Activated CD4-positive, alpha-beta T cell treated with anti-CD3 and anti-CD28 coated beads, Interleukin-2, amount 10 ng/mL, durations not matched to agents 7 days and 5 days (primary cell): ENCODE measurements at regions not wholly inside any gene's neighbourhood (a gene's known extent, or its start where the extent isn't known, plus 50 kb on each side); places are given as distances from the start of the nearest gene placed in this dataset.

Source experiments
- CTCF ChIA-PET: fragments of 350-600 bp; sonication (Branson Sonifier 250); formaldehyde crosslinking; loops from one replicate; lab custom pipeline; 2021; ENCODE audit warnings: antibody characterized with exemption; lab: Charles Lee
- POLR2A ChIA-PET: fragments of 350-600 bp; sonication (Branson Sonifier 250); formaldehyde crosslinking; loops from one replicate; lab custom pipeline; 2021; ENCODE audit warnings: antibody characterized with exemption; lab: Charles Lee
- DNase-seq: peaks from one replicate; pipeline ENCODE4 v3.0.0-alpha.2; 2020
- H3K27ac Mint-ChIP-seq: one replicate; pipeline ENCODE4 v1.8.0; 2021; ENCODE audit warnings: mild to moderate bottlenecking, moderate library complexity, mixed read lengths
- H3K27me3 Mint-ChIP-seq: one replicate; pipeline ENCODE4 v1.8.0; 2021; ENCODE audit warnings: mixed read lengths
- H3K36me3 Mint-ChIP-seq: one replicate; pipeline ENCODE4 v1.8.0; 2021; ENCODE audit warnings: low read depth, mixed read lengths
- H3K4me1 Mint-ChIP-seq: one replicate; pipeline ENCODE4 v1.8.0; 2021; ENCODE audit warnings: mixed read lengths
- H3K4me3 Mint-ChIP-seq: one replicate; pipeline ENCODE4 v1.8.0; 2021; ENCODE audit warnings: mild to moderate bottlenecking, moderate library complexity, mixed read lengths
- H3K9me3 Mint-ChIP-seq: one replicate; pipeline ENCODE4 v1.8.0; 2021; ENCODE audit warnings: mixed read lengths

- Mint-ChIP-seq H3K9me3 (no peaks in the 10 kb centered on the region), H3K27ac (no peak overlapping the region), H3K4me3 (no peak overlapping the region), H3K27me3 (no peaks in the 10 kb centered on the region), H3K4me1 (no peaks in the 10 kb centered on the region), H3K36me3 (no peaks in the 10 kb centered on the region)
- ChIA-PET POLR2A (no interaction called here), CTCF (no interaction called here)
- DNase-seq = no peak
These were observed 502.1 kb downstream of the SUCLG1 start for GRCh38 chr2:83956991-83957390.

- no peaks in the 10 kb centered on the region for H3K36me3 Mint-ChIP-seq
- H3K4me1 Mint-ChIP-seq = no peaks in the 10 kb centered on the region
- H3K4me3 Mint-ChIP-seq = no peak overlapping the region
- H3K27ac Mint-ChIP-seq = no peak overlapping the region
- ChIA-PET CTCF (no interaction called here), POLR2A (no interaction called here)
- no peak for DNase-seq
- no peaks in the 10 kb centered on the region for H3K27me3 Mint-ChIP-seq
- H3K9me3 Mint-ChIP-seq = no peaks in the 10 kb centered on the region
These were observed 505.4 kb downstream of the SUCLG1 start for GRCh38 chr2:83953697-83954096.

- no peaks in the 10 kb centered on the region for H3K27me3 Mint-ChIP-seq
- H3K36me3 Mint-ChIP-seq = no peaks in the 10 kb centered on the region
- H3K4me3 Mint-ChIP-seq = no peak overlapping the region
- H3K9me3 Mint-ChIP-seq = no peaks in the 10 kb centered on the region
- no peak overlapping the region for H3K27ac Mint-ChIP-seq
- DNase-seq = no peak
- H3K4me1 Mint-ChIP-seq = no peaks in the 10 kb centered on the region
- POLR2A ChIA-PET = no interaction called here
- CTCF ChIA-PET = no interaction called here
These were observed 507.6 kb downstream of the SUCLG1 start for GRCh38 chr2:83951378-83951947.

GRCh38 chr2:83949361-83949760 is 509.7 kb downstream of the SUCLG1 start:
- CTCF ChIA-PET = no interaction called here
- H3K4me3 Mint-ChIP-seq = no peak overlapping the region

GRCh38 chr2:83944191-83944590 is 514.9 kb downstream of the SUCLG1 start:
- Mint-ChIP-seq H3K4me3 (no peak overlapping the region), H3K27me3 (no peaks in the 10 kb centered on the region), H3K27ac (no peak overlapping the region), H3K36me3 (no peaks in the 10 kb centered on the region), H3K9me3 (no peaks in the 10 kb centered on the region), H3K4me1 (no peaks in the 10 kb centered on the region)
- no peak for DNase-seq
- CTCF ChIA-PET = no interaction called here
- POLR2A ChIA-PET = no interaction called here

More at GRCh38 chr2:83949361-83949760, 509.7 kb downstream of the SUCLG1 start:
- Mint-ChIP-seq H3K27ac (no peak overlapping the region), H3K4me1 (no peaks in the 10 kb centered on the region), H3K36me3 (no peaks in the 10 kb centered on the region), H3K9me3 (no peaks in the 10 kb centered on the region), H3K27me3 (no peaks in the 10 kb centered on the region)
- POLR2A ChIA-PET = no interaction called here
- no peak for DNase-seq

- no peaks in the 10 kb centered on the region for H3K9me3 Mint-ChIP-seq
- no peaks in the 10 kb centered on the region for H3K27me3 Mint-ChIP-seq
- H3K36me3 Mint-ChIP-seq = no peaks in the 10 kb centered on the region
- POLR2A ChIA-PET = no interaction called here
- DNase-seq = no peak
- CTCF ChIA-PET = no interaction called here
- H3K4me3 Mint-ChIP-seq = no peak overlapping the region
- no peak overlapping the region for H3K27ac Mint-ChIP-seq
- H3K4me1 Mint-ChIP-seq = no peaks in the 10 kb centered on the region
These were observed 515.8 kb downstream of the SUCLG1 start for GRCh38 chr2:83943265-83943664.

- no peak overlapping the region for H3K4me3 Mint-ChIP-seq
- no peaks in the 10 kb centered on the region for H3K36me3 Mint-ChIP-seq
- ChIA-PET CTCF (interaction anchor here (0.6 to 1.0 kb wide), 2 partner anchors 19 to 33 kb away, joined by 3 read pairs; no protein-coding TSS in a partner anchor), POLR2A (no interaction called here)
- no peaks in the 10 kb centered on the region for H3K4me1 Mint-ChIP-seq
- no peaks in the 10 kb centered on the region for H3K9me3 Mint-ChIP-seq
- no peaks in the 10 kb centered on the region for H3K27me3 Mint-ChIP-seq
- no peak overlapping the region for H3K27ac Mint-ChIP-seq
- no peak for DNase-seq
These were observed 517.2 kb downstream of the SUCLG1 start for GRCh38 chr2:83941886-83942285.

GRCh38 chr2:83933749-83934148 is 525.3 kb downstream of the SUCLG1 start:
- Mint-ChIP-seq H3K4me3 (no peak overlapping the region), H3K4me1 (no peaks in the 10 kb centered on the region), H3K9me3 (no peaks in the 10 kb centered on the region), H3K27me3 (no peaks in the 10 kb centered on the region), H3K36me3 (no peaks in the 10 kb centered on the region), H3K27ac (no peak overlapping the region)
- no peak for DNase-seq
- POLR2A ChIA-PET = no interaction called here
- CTCF ChIA-PET = no interaction called here

GRCh38 chr2:83923531-83923930 is 535.5 kb downstream of the SUCLG1 start:
- CTCF ChIA-PET = no interaction called here
- H3K27me3 Mint-ChIP-seq = no peaks in the 10 kb centered on the region
- H3K27ac Mint-ChIP-seq = no peak overlapping the region
- no peak overlapping the region for H3K4me3 Mint-ChIP-seq
- no peaks in the 10 kb centered on the region for H3K4me1 Mint-ChIP-seq
- no peaks in the 10 kb centered on the region for H3K36me3 Mint-ChIP-seq
- DNase-seq = no peak
- no peaks in the 10 kb centered on the region for H3K9me3 Mint-ChIP-seq
- POLR2A ChIA-PET = no interaction called here

GRCh38 chr2:83916559-83916958 is 542.5 kb downstream of the SUCLG1 start:
- DNase-seq = no peak
- H3K36me3 Mint-ChIP-seq = no peaks in the 10 kb centered on the region
- no peak overlapping the region for H3K4me3 Mint-ChIP-seq
- no peaks in the 10 kb centered on the region for H3K27me3 Mint-ChIP-seq
- H3K27ac Mint-ChIP-seq = no peak overlapping the region
- CTCF ChIA-PET = no interaction called here
- POLR2A ChIA-PET = no interaction called here
- no peaks in the 10 kb centered on the region for H3K9me3 Mint-ChIP-seq
- no peaks in the 10 kb centered on the region for H3K4me1 Mint-ChIP-seq

- ChIA-PET POLR2A (no interaction called here), CTCF (no interaction called here)
- Mint-ChIP-seq H3K4me3 (no peak overlapping the region), H3K27me3 (no peaks in the 10 kb centered on the region), H3K4me1 (no peaks in the 10 kb centered on the region), H3K9me3 (no peaks in the 10 kb centered on the region), H3K27ac (no peak overlapping the region), H3K36me3 (no peaks in the 10 kb centered on the region)
- no peak for DNase-seq
These were observed 543.7 kb downstream of the SUCLG1 start for GRCh38 chr2:83915381-83915780.

GRCh38 chr2:83908750-83909149 is 550.3 kb downstream of the SUCLG1 start:
- no peaks in the 10 kb centered on the region for H3K36me3 Mint-ChIP-seq
- POLR2A ChIA-PET = no interaction called here
- DNase-seq = no peak
- no peaks in the 10 kb centered on the region for H3K27me3 Mint-ChIP-seq
- no peak overlapping the region for H3K27ac Mint-ChIP-seq
- CTCF ChIA-PET = no interaction called here
- no peak overlapping the region for H3K4me3 Mint-ChIP-seq
- no peaks in the 10 kb centered on the region for H3K4me1 Mint-ChIP-seq
- H3K9me3 Mint-ChIP-seq = no peaks in the 10 kb centered on the region

- CTCF ChIA-PET = interaction anchor here (0.6 kb wide), 1 partner anchor 17 kb away, joined by 3 read pairs; no protein-coding TSS in a partner anchor
These were observed 557.8 kb downstream of the SUCLG1 start for GRCh38 chr2:83901317-83901716.

GRCh38 chr2:83900862-83901261 is 558.2 kb downstream of the SUCLG1 start:
- Mint-ChIP-seq H3K4me1 (no peaks in the 10 kb centered on the region), H3K27ac (no peak overlapping the region), H3K27me3 (no peaks in the 10 kb centered on the region), H3K4me3 (no peak overlapping the region), H3K36me3 (no peaks in the 10 kb centered on the region), H3K9me3 (no peaks in the 10 kb centered on the region)
- ChIA-PET CTCF (no interaction called here), POLR2A (interaction anchor here (0.6 kb wide), 1 partner anchor 1023 kb away, joined by 3 read pairs; no protein-coding TSS in a partner anchor)
- no peak for DNase-seq

More at GRCh38 chr2:83901317-83901716, 557.8 kb downstream of the SUCLG1 start:
- no peaks in the 10 kb centered on the region for H3K9me3 Mint-ChIP-seq
- H3K27me3 Mint-ChIP-seq = no peaks in the 10 kb centered on the region
- H3K27ac Mint-ChIP-seq = no peak overlapping the region
- no peaks in the 10 kb centered on the region for H3K36me3 Mint-ChIP-seq
- POLR2A ChIA-PET = interaction anchor here (0.6 kb wide), 1 partner anchor 1023 kb away, joined by 3 read pairs; no protein-coding TSS in a partner anchor
- no peaks in the 10 kb centered on the region for H3K4me1 Mint-ChIP-seq
- no peak for DNase-seq
- H3K4me3 Mint-ChIP-seq = no peak overlapping the region
